WTC11 (cell line): ENCODE measurements at regions not wholly inside any gene's neighbourhood (a gene's known extent, or its start where the extent isn't known, plus 50 kb on each side); places are given as distances from the start of the nearest gene placed in this dataset.
A peak's percentile ranks its signal among the peaks of the same experiment; 100 is the strongest.

Experiments
- CTCF ChIP-seq: fragments of 200-600 bp; IDR thresholded peaks from 2 replicates; pipeline ENCODE4 v1.8.0; 2022; ENCODE audit warnings: antibody characterized with exemption
- FOXK1 ChIP-seq: sonication (generic); formaldehyde crosslinking; IDR thresholded peaks from 2 replicates; pipeline ENCODE4 v1.8.0; 2022; ENCODE audit warnings: mild to moderate bottlenecking, moderate library complexity, missing genetic modification reagents
- KAT7 ChIP-seq: sonication (generic); formaldehyde crosslinking; IDR thresholded peaks from 2 replicates; pipeline ENCODE4 v1.8.1; 2023; ENCODE audit warnings: missing genetic modification reagents, mild to moderate bottlenecking, borderline replicate concordance
- MAX ChIP-seq: sonication (generic); formaldehyde crosslinking; IDR thresholded peaks from 2 replicates; pipeline ENCODE4 v1.8.0; 2022; ENCODE audit warnings: mild to moderate bottlenecking, missing genetic modification reagents
- TEAD4 ChIP-seq: sonication (generic); formaldehyde crosslinking; IDR thresholded peaks from 2 replicates; pipeline ENCODE4 v1.8.0; 2022; ENCODE audit warnings: mild to moderate bottlenecking, missing genetic modification reagents
- USF2 ChIP-seq: sonication (generic); formaldehyde crosslinking; IDR thresholded peaks from 2 replicates; pipeline ENCODE4 v1.8.1; 2023; ENCODE audit warnings: mild to moderate bottlenecking, missing genetic modification reagents, moderate library complexity
- ZNF281 ChIP-seq: sonication (generic); formaldehyde crosslinking; IDR thresholded peaks from 2 replicates; pipeline ENCODE4 v1.8.0; 2023; ENCODE audit warnings: mild to moderate bottlenecking, missing genetic modification reagents

GRCh38 chr3:16048435-16049318 lies 125.8 kb upstream of the GALNT15 start:
- TF ChIP-seq ZNF281 (CRISPR knock-in tag) (no peak), TEAD4 (CRISPR knock-in tag) (no peak), FOXK1 (CRISPR knock-in tag) (no peak; the same call in 1 of the 2 replicates), CTCF (peak; percentile 67), KAT7 (CRISPR knock-in tag) (no peak), USF2 (CRISPR knock-in tag) (no peak), MAX (CRISPR knock-in tag) (no peak)
